Suprapubic skin (tissue), 4 donors: ENCODE measurements at regions not wholly inside any gene's neighbourhood (a gene's known extent, or its start where the extent isn't known, plus 50 kb on each side); places are given as distances from the start of the nearest gene placed in this dataset.

Experiments used
- EP300 ChIP-seq: sonication (generic); formaldehyde crosslinking; IDR thresholded peaks from one replicate; pipeline ENCODE4 v1.6.1; 2017; ENCODE audit warnings: antibody characterized with exemption
- POLR2A ChIP-seq, 2 donors: fragments of 450-650 bp; IDR thresholded peaks; one replicate each; pipeline ENCODE4 v1.6.1; 2017; ENCODE audit warnings: antibody characterized with exemption in 2 of 2, mild to moderate bottlenecking in 2 of 2, moderate library complexity in 2 of 2
- POLR2AphosphoS5 ChIP-seq, 3 donors: sonication (generic); formaldehyde crosslinking; IDR thresholded peaks; one replicate each; pipeline ENCODE4 v1.6.1; 2017; ENCODE audit warnings: antibody characterized with exemption in 3 of 3
- TF ChIP-seq, protein P1 (sequence below), 2 donors: fragments of 200-600 bp in 1 of 2; fragments of 450-650 bp in 1 of 2; sonication (generic) in 1 of 2; IDR thresholded peaks; one replicate each; pipeline ENCODE4 v1.5.1; 2016 to 2019; ENCODE audit warnings: antibody characterized with exemption in 2 of 2, mild to moderate bottlenecking in 1 of 2, moderate library complexity in 1 of 2

- TF ChIP-seq, protein P1, sequence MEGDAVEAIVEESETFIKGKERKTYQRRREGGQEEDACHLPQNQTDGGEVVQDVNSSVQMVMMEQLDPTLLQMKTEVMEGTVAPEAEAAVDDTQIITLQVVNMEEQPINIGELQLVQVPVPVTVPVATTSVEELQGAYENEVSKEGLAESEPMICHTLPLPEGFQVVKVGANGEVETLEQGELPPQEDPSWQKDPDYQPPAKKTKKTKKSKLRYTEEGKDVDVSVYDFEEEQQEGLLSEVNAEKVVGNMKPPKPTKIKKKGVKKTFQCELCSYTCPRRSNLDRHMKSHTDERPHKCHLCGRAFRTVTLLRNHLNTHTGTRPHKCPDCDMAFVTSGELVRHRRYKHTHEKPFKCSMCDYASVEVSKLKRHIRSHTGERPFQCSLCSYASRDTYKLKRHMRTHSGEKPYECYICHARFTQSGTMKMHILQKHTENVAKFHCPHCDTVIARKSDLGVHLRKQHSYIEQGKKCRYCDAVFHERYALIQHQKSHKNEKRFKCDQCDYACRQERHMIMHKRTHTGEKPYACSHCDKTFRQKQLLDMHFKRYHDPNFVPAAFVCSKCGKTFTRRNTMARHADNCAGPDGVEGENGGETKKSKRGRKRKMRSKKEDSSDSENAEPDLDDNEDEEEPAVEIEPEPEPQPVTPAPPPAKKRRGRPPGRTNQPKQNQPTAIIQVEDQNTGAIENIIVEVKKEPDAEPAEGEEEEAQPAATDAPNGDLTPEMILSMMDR (IDR thresholded peaks at IDR 0.05): no peak
- TF ChIP-seq EP300 (no peak), POLR2AphosphoS5 (IDR thresholded peaks at IDR 0.05) (no peak), POLR2A (IDR thresholded peaks at IDR 0.05) (no peak)
Observed at GRCh38 chr17:79218175-79218824, 143.7 kb downstream of the ENGASE start.
